ENCODE measurements at regions not wholly inside any gene's neighbourhood (a gene's known extent, or its start where the extent isn't known, plus 50 kb on each side); places are given as distances from the start of the nearest gene placed in this dataset.

DNA sequence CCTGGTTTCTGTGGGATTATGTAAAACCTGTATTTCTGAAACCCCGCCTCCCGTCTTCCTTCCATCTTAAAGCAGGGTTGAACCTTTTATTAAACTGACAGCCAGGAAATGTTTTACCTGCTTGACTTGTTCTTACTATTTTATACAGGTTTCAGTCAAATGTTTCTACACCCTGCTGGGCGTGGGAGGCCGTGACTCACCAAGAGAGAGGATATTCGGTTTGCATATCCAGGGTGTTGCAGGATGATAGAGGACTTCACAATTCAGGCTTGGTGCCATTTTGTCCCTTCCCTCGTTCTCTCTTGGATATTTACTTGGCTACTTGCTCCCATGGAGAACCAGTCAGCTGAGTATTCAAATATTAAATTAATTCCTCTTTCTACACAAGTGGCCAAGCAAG, 69.7 kb downstream of the ARF6 start:
- Histone ChIP-seq H3K4me2 (ENCODE audit: low read length) (peak overlapping the region; percentile 64), H3K9ac (ENCODE audit: low read length) (no peak overlapping the region), H3K9me3 (ENCODE audit: control insufficient read depth in 1 of 2, insufficient read depth in 1 of 2, low read depth in 1 of 2, low read length in 2 of 2) (no peaks in the 10 kb centered on the region), H3K27ac (ENCODE audit: low read depth, low read length) (no peak overlapping the region), H4K20me1 (ENCODE audit: insufficient read depth) (no peaks in the 10 kb centered on the region), H3K4me3 (replicated peaks in 1 of 2; ENCODE audit: low read depth in 1 of 2, low read length in 2 of 2) (peak overlapping the region in 1 of 2 experiments; percentile 18; a peak in 1 of 4 replicates), H3K79me2 (ENCODE audit: insufficient read depth, low read length) (no peaks in the 10 kb centered on the region), H2AFZ (ENCODE audit: low read depth, low read length, poor library complexity, severe bottlenecking) (peak overlapping the region; percentile 95), H3K27me3 (ENCODE audit: insufficient read depth, low read length) (no peaks in the 10 kb centered on the region), H3K4me1 (ENCODE audit: control insufficient read depth in 1 of 2, insufficient read depth in 2 of 2, low read length in 2 of 2) (peaks cover 29 to 57% of the 10 kb centered on the region in 2 experiments), H3K9me2 (ENCODE audit: insufficient read depth) (no peaks in the 10 kb centered on the region), H3K36me3 (ENCODE audit: control insufficient read depth in 1 of 2, insufficient read depth in 2 of 2, low read length in 2 of 2) (no peaks in the 10 kb centered on the region)
- ChIA-PET CTCF (no interaction called here), RAD21 (ENCODE audit: low non-redundant PET in 1 of 2, low total read pairs in 2 of 2, uncharacterized antibody in 2 of 2, unreplicated experiment in 2 of 2) (no interaction called here), POLR2A (interaction anchor here (2.0 kb wide), 1 partner anchor 9 kb away, joined by 7 read pairs; no protein-coding TSS in a partner anchor)
- DNase-seq (ENCODE audit: low read depth, low spot score) (no peak), ATAC-seq (peak; percentile 36; the same call in 1 of the 2 replicates)
- intact Hi-C loops (cut with micrococcal nuclease), result no loop called here
- no TSS peak for BruUV-seq (replicated peaks)
- TF ChIP-seq EZH2 (IDR thresholded peaks at IDR 0.05), result no peak
- TF ChIP-seq EGR1 (IDR thresholded peaks at IDR 0.05; ENCODE audit: low read depth), result peak; percentile 88
- TF ChIP-seq, protein P1, sequence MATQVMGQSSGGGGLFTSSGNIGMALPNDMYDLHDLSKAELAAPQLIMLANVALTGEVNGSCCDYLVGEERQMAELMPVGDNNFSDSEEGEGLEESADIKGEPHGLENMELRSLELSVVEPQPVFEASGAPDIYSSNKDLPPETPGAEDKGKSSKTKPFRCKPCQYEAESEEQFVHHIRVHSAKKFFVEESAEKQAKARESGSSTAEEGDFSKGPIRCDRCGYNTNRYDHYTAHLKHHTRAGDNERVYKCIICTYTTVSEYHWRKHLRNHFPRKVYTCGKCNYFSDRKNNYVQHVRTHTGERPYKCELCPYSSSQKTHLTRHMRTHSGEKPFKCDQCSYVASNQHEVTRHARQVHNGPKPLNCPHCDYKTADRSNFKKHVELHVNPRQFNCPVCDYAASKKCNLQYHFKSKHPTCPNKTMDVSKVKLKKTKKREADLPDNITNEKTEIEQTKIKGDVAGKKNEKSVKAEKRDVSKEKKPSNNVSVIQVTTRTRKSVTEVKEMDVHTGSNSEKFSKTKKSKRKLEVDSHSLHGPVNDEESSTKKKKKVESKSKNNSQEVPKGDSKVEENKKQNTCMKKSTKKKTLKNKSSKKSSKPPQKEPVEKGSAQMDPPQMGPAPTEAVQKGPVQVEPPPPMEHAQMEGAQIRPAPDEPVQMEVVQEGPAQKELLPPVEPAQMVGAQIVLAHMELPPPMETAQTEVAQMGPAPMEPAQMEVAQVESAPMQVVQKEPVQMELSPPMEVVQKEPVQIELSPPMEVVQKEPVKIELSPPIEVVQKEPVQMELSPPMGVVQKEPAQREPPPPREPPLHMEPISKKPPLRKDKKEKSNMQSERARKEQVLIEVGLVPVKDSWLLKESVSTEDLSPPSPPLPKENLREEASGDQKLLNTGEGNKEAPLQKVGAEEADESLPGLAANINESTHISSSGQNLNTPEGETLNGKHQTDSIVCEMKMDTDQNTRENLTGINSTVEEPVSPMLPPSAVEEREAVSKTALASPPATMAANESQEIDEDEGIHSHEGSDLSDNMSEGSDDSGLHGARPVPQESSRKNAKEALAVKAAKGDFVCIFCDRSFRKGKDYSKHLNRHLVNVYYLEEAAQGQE (IDR thresholded peaks at IDR 0.05; ENCODE audit: low read depth), result no peak
- no peak for TF ChIP-seq CBX3 (IDR thresholded peaks at IDR 0.05; ENCODE audit: low read depth)
- TF ChIP-seq SP1 (IDR thresholded peaks at IDR 0.05; ENCODE audit: low read depth), result peak; percentile 64
- TF ChIP-seq RAD21 (IDR thresholded peaks at IDR 0.05; ENCODE audit: low read depth), result no peak
- no peak for TF ChIP-seq ELF1 (IDR thresholded peaks at IDR 0.05; ENCODE audit: borderline replicate concordance, low read depth)
- TF ChIP-seq YY1 (IDR thresholded peaks at IDR 0.05; ENCODE audit: extremely low read depth, insufficient replicate concordance, low read depth, low read length), result peak; percentile 28
- peak; percentile 62 for TF ChIP-seq JUND (IDR thresholded peaks at IDR 0.05)
- TF ChIP-seq SRF (IDR thresholded peaks at IDR 0.05; ENCODE audit: low read depth), result no peak
- TF ChIP-seq, protein P2, sequence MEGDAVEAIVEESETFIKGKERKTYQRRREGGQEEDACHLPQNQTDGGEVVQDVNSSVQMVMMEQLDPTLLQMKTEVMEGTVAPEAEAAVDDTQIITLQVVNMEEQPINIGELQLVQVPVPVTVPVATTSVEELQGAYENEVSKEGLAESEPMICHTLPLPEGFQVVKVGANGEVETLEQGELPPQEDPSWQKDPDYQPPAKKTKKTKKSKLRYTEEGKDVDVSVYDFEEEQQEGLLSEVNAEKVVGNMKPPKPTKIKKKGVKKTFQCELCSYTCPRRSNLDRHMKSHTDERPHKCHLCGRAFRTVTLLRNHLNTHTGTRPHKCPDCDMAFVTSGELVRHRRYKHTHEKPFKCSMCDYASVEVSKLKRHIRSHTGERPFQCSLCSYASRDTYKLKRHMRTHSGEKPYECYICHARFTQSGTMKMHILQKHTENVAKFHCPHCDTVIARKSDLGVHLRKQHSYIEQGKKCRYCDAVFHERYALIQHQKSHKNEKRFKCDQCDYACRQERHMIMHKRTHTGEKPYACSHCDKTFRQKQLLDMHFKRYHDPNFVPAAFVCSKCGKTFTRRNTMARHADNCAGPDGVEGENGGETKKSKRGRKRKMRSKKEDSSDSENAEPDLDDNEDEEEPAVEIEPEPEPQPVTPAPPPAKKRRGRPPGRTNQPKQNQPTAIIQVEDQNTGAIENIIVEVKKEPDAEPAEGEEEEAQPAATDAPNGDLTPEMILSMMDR (IDR thresholded peaks at IDR 0.05 in 2 of 3, conservative IDR thresholded peaks at IDR 0.05 in 1 of 3; ENCODE audit: borderline replicate concordance in 1 of 3, insufficient read depth in 1 of 3, low read depth in 2 of 3, low read length in 2 of 3), result no peak
- TF ChIP-seq, protein P3, sequence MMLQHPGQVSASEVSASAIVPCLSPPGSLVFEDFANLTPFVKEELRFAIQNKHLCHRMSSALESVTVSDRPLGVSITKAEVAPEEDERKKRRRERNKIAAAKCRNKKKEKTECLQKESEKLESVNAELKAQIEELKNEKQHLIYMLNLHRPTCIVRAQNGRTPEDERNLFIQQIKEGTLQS (IDR thresholded peaks at IDR 0.05), result no peak
- no peak for TF ChIP-seq TCF7L2 (IDR thresholded peaks at IDR 0.05; ENCODE audit: borderline replicate concordance, extremely low read depth, insufficient read depth, insufficient read length)
- TF ChIP-seq EZH2phosphoT487 (IDR thresholded peaks at IDR 0.05; ENCODE audit: borderline replicate concordance), result no peak
- TF ChIP-seq, protein P4, sequence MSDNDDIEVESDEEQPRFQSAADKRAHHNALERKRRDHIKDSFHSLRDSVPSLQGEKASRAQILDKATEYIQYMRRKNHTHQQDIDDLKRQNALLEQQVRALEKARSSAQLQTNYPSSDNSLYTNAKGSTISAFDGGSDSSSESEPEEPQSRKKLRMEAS (IDR thresholded peaks at IDR 0.05), result no peak
- TF ChIP-seq, protein P5, sequence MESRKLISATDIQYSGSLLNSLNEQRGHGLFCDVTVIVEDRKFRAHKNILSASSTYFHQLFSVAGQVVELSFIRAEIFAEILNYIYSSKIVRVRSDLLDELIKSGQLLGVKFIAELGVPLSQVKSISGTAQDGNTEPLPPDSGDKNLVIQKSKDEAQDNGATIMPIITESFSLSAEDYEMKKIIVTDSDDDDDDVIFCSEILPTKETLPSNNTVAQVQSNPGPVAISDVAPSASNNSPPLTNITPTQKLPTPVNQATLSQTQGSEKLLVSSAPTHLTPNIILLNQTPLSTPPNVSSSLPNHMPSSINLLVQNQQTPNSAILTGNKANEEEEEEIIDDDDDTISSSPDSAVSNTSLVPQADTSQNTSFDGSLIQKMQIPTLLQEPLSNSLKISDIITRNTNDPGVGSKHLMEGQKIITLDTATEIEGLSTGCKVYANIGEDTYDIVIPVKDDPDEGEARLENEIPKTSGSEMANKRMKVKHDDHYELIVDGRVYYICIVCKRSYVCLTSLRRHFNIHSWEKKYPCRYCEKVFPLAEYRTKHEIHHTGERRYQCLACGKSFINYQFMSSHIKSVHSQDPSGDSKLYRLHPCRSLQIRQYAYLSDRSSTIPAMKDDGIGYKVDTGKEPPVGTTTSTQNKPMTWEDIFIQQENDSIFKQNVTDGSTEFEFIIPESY (IDR thresholded peaks at IDR 0.05; ENCODE audit: extremely low read depth, insufficient replicate concordance, low read length), result no peak
- no peak for TF ChIP-seq POLR2AphosphoS5 (IDR thresholded peaks at IDR 0.05; ENCODE audit: low read depth, low read length)
- peak; percentile 55 for TF ChIP-seq FOSL1 (IDR thresholded peaks at IDR 0.05; ENCODE audit: low read depth)
- TF ChIP-seq CEBPB (IDR thresholded peaks at IDR 0.05; ENCODE audit: low read depth), result peak; percentile 56; the same call in 1 of the 2 replicates
- TF ChIP-seq ZNF274 (IDR thresholded peaks at IDR 0.05; ENCODE audit: low read depth, low read length), result no peak
- no peak for TF ChIP-seq SIN3A (IDR thresholded peaks at IDR 0.05; ENCODE audit: low read depth)
- TF ChIP-seq POLR2A (IDR thresholded peaks at IDR 0.05; ENCODE audit: borderline replicate concordance, extremely low read depth, insufficient read depth, insufficient read length), result no peak
